ENCODE measurements at regions not wholly inside any gene's neighbourhood (a gene's known extent, or its start where the extent isn't known, plus 50 kb on each side); places are given as distances from the start of the nearest gene placed in this dataset.

DNA sequence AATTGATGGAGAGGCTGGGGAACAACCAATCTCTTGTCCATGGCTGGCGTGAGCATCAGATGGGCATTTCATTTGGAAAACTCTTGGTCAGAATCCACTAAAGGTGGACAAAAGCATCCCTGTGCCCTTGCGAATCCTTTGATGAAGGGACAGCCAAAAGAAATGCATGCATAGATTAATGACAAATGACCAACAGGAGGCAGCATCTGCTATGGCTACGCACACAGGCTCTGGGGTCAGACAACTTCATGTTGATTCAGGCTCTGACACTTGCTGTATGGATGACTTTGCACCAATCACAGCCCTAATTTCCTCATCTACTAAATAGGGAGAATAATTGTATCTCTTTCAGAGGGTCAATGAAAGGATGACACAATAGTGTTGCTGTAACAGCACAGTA, 117.5 kb downstream of the ASCL4 start:
- no peaks in the 10 kb centered on the region for H3K9me3 ChIP-seq (ENCODE audit: insufficient read depth, low read length)
- H3K27me3 ChIP-seq (ENCODE audit: insufficient read depth, insufficient read length), result no peaks in the 10 kb centered on the region
- no peaks in the 10 kb centered on the region for H3K36me3 ChIP-seq (ENCODE audit: insufficient read depth, insufficient read length, low read length)
- H3K4me3 ChIP-seq (ENCODE audit: insufficient read length, low read depth), result no peak overlapping the region
- H3K9ac ChIP-seq (ENCODE audit: insufficient read length, low read depth), result no peak overlapping the region
- no peak for TF ChIP-seq SUZ12 (IDR thresholded peaks at IDR 0.05; ENCODE audit: extremely low read depth, insufficient read depth, insufficient read length)
- TF ChIP-seq ZNF274 (IDR thresholded peaks at IDR 0.05; ENCODE audit: low read depth, low read length), result no peak
- no peak for TF ChIP-seq YY1 (IDR thresholded peaks at IDR 0.05; ENCODE audit: insufficient read depth, insufficient read length)
- DNase-seq (ENCODE audit: low read depth, low spot score), result no peak
- no peaks in the 10 kb centered on the region for H3K4me1 ChIP-seq (ENCODE audit: insufficient read depth, insufficient read length)

DNA sequence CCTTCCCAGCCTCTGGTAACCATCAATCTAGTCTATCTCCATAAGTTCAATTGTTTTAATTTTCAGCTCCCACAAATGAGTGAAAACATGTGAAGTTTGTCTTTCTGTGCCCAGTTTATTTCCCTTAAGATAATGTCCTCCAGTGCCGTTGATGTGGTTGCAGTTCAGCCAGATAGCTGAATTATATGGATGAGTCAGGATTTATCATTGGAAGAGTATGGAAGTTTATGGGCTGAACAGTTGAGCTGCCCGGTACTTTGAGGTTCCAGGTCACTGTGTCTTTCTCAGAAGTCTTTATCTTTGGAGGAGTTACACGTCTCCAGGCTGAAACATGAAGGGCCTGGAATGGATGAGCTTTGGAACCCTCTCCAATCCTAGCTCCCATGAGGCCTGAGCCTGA, 120.1 kb downstream of the ASCL4 start:
- H3K9me3 ChIP-seq (ENCODE audit: insufficient read depth, low read length), result no peaks in the 10 kb centered on the region

DNA sequence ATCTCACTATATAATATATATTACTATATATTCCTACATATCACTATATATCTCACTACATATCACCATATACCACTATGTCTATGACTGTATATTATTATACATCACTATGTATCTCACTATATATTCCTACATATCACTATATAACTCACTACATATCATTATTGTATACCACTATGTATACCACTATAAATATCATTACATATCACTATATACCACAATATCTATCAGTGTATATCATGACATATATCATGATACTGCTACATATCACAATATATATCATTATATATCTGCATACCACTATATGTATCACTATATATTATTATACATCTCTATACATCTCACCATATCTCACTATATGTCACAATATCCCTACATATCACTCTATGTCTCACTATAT, 121.5 kb downstream of the ASCL4 start:
- no peaks in the 10 kb centered on the region for H3K36me3 ChIP-seq (ENCODE audit: insufficient read depth, insufficient read length, low read length)
- no peaks in the 10 kb centered on the region for H3K9me3 ChIP-seq (ENCODE audit: insufficient read depth, low read length)
- no peak overlapping the region for H3K9ac ChIP-seq (ENCODE audit: insufficient read length, low read depth)
- H3K4me1 ChIP-seq (ENCODE audit: insufficient read depth, insufficient read length), result no peaks in the 10 kb centered on the region
- DNase-seq (ENCODE audit: low read depth, low spot score), result no peak
- H3K4me3 ChIP-seq (ENCODE audit: insufficient read length, low read depth), result no peak overlapping the region
- TF ChIP-seq SUZ12 (IDR thresholded peaks at IDR 0.05; ENCODE audit: extremely low read depth, insufficient read depth, insufficient read length) (no peak), ZNF274 (IDR thresholded peaks at IDR 0.05; ENCODE audit: low read depth, low read length) (no peak), YY1 (IDR thresholded peaks at IDR 0.05; ENCODE audit: insufficient read depth, insufficient read length) (no peak)
- no peaks in the 10 kb centered on the region for H3K27me3 ChIP-seq (ENCODE audit: insufficient read depth, insufficient read length)

More for the DNA sequence above, 120.1 kb downstream of the ASCL4 start:
- no peak overlapping the region for H3K4me3 ChIP-seq (ENCODE audit: insufficient read length, low read depth)
- no peaks in the 10 kb centered on the region for H3K27me3 ChIP-seq (ENCODE audit: insufficient read depth, insufficient read length)
- H3K9ac ChIP-seq (ENCODE audit: insufficient read length, low read depth), result no peak overlapping the region
- TF ChIP-seq ZNF274 (IDR thresholded peaks at IDR 0.05; ENCODE audit: low read depth, low read length) (no peak), YY1 (IDR thresholded peaks at IDR 0.05; ENCODE audit: insufficient read depth, insufficient read length) (no peak), SUZ12 (IDR thresholded peaks at IDR 0.05; ENCODE audit: extremely low read depth, insufficient read depth, insufficient read length) (no peak)
- H3K4me1 ChIP-seq (ENCODE audit: insufficient read depth, insufficient read length), result no peaks in the 10 kb centered on the region
- DNase-seq (ENCODE audit: low read depth, low spot score), result no peak
- H3K36me3 ChIP-seq (ENCODE audit: insufficient read depth, insufficient read length, low read length), result no peaks in the 10 kb centered on the region

DNA sequence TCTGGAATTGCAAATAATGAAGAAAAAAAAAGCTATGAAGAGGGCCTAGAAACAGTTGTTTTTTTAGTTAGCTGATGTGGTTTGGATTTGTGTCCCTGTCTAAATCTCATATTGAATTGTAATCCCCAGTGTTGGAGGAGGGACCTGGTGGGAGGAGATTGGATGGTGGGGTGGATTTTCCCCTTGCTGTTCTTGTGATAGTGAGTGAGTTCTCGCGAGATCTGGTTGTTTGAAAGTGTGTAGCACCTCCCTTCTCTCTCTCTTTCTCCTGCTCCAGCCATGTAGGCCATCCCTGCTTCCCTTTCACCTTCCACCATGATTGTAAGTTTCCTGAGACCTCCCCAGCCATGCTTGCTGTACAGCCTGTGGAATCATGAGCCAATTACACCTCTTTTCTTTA, 126.1 kb downstream of the ASCL4 start:
- H3K9ac ChIP-seq (ENCODE audit: insufficient read length, low read depth), result no peak overlapping the region
- no peaks in the 10 kb centered on the region for H3K36me3 ChIP-seq (ENCODE audit: insufficient read depth, insufficient read length, low read length)
- peaks cover 8% of the 10 kb centered on the region for H3K27me3 ChIP-seq (ENCODE audit: insufficient read depth, insufficient read length)
- no peaks in the 10 kb centered on the region for H3K4me1 ChIP-seq (ENCODE audit: insufficient read depth, insufficient read length)
- no peak for TF ChIP-seq ZNF274 (IDR thresholded peaks at IDR 0.05; ENCODE audit: low read depth, low read length)
- TF ChIP-seq YY1 (IDR thresholded peaks at IDR 0.05; ENCODE audit: insufficient read depth, insufficient read length), result no peak
- TF ChIP-seq SUZ12 (IDR thresholded peaks at IDR 0.05; ENCODE audit: extremely low read depth, insufficient read depth, insufficient read length), result no peak
- no peak overlapping the region for H3K4me3 ChIP-seq (ENCODE audit: insufficient read length, low read depth)
- H3K9me3 ChIP-seq (ENCODE audit: insufficient read depth, low read length), result no peaks in the 10 kb centered on the region
- no peak for DNase-seq (ENCODE audit: low read depth, low spot score)

DNA sequence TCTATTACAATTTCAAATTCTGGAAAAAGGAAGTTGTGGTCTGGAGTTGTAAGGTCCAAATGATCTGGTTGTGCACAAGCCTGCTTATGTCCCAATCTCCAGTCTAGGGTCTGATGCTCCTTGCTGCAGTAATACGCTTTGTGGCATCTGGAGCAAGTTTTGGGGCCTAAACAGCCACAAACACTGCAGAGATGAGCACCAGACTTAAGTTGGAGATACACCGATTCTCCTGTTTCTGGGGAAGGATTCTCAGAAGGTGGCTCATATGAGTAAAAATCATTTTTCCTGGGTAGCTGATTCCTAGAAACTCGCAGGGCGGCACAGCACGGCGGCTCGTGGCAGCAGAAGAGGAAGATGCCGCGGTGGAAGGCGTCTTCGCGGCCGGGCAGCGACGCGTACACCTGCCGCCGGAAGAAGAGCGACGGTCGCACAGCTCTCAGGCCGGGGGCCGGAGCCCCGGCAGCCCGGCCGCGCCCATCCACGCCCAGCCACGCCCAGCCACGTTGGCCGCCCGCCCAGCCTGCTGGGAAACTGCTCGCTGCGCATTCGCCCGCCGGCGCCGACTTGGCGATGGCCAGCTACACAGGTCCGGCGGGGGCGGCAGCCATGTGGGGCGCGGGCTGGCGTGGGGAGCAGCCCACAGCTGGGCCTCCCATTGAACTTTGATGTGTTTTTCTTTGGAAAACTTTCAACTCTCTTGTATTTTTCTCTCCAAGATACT, 129.0 kb downstream of the ASCL4 start:
- Histone ChIP-seq H3K4me3 (ENCODE audit: insufficient read length, low read depth) (peak overlapping the region; percentile 48), H3K36me3 (ENCODE audit: insufficient read depth, insufficient read length, low read length) (no peaks in the 10 kb centered on the region), H3K4me1 (ENCODE audit: insufficient read depth, insufficient read length) (no peaks in the 10 kb centered on the region), H3K9me3 (ENCODE audit: insufficient read depth, low read length) (no peaks in the 10 kb centered on the region), H3K27me3 (ENCODE audit: insufficient read depth, insufficient read length) (peaks cover 12% of the 10 kb centered on the region), H3K9ac (ENCODE audit: insufficient read length, low read depth) (peak overlapping the region; percentile 65)
- peak; percentile 77 for DNase-seq (ENCODE audit: low read depth, low spot score)
- TF ChIP-seq ZNF274 (IDR thresholded peaks at IDR 0.05; ENCODE audit: low read depth, low read length) (no peak), SUZ12 (IDR thresholded peaks at IDR 0.05; ENCODE audit: extremely low read depth, insufficient read depth, insufficient read length) (no peak), YY1 (IDR thresholded peaks at IDR 0.05; ENCODE audit: insufficient read depth, insufficient read length) (no peak)

DNA sequence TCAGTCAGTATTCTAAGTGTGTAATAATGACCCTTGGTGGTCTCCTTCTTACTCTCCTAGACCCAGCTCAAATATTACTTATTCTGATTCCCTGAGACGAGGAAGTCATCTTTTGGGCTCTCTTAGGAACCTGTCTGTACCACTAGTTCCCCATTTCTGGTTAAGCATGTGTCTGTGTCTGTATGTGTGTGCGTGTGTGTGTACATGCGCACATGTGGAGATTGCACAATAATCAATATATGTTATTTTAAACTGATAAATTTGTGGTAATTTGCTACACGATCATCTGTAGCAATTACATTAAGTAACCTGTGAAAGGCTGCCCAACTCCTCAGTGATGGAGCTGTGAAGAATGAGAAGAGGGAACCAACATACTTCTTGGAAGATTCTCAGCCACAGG, 132.2 kb downstream of the ASCL4 start:
- Histone ChIP-seq H3K27me3 (ENCODE audit: insufficient read depth, insufficient read length) (peaks cover 12% of the 10 kb centered on the region), H3K4me3 (ENCODE audit: insufficient read length, low read depth) (no peak overlapping the region), H3K4me1 (ENCODE audit: insufficient read depth, insufficient read length) (no peaks in the 10 kb centered on the region), H3K9ac (ENCODE audit: insufficient read length, low read depth) (no peak overlapping the region), H3K9me3 (ENCODE audit: insufficient read depth, low read length) (no peaks in the 10 kb centered on the region), H3K36me3 (ENCODE audit: insufficient read depth, insufficient read length, low read length) (no peaks in the 10 kb centered on the region)
- TF ChIP-seq SUZ12 (IDR thresholded peaks at IDR 0.05; ENCODE audit: extremely low read depth, insufficient read depth, insufficient read length) (no peak), ZNF274 (IDR thresholded peaks at IDR 0.05; ENCODE audit: low read depth, low read length) (no peak), YY1 (IDR thresholded peaks at IDR 0.05; ENCODE audit: insufficient read depth, insufficient read length) (no peak)
- DNase-seq (ENCODE audit: low read depth, low spot score), result no peak

DNA sequence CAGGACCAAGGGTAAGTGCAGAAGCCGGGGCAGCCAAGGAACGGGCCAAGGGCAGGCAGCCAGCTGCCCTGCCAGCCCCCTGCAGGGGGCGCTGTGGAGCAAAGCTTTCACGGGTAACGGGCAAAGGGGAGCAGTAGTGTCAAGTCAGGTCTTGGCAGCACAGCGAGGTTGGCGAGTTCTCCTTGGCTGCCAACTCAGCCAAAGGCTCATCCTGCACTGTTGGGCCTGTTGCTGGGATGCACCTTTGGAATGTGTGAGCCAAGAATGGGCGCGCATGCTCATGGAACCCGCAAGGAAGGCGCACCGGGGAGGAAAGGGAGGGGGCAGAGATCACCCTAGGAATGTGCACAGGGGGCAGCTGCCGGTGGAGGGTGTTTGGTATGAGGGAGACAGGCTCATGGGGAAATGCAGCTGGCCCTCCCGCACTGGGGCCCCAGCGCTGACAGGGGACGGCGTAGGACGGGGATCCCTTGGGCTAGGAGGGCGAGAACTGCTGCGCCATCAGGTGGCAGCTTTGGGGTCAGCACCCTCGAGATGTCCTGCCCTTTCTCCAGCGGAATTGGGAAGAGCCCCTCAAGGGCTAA, 138.0 kb downstream of the ASCL4 start:
- no peaks in the 10 kb centered on the region for H3K36me3 ChIP-seq (ENCODE audit: insufficient read depth, insufficient read length, low read length)
- peak overlapping the region; percentile 80 for H3K9ac ChIP-seq (ENCODE audit: insufficient read length, low read depth)
- H3K4me1 ChIP-seq (ENCODE audit: insufficient read depth, insufficient read length), result no peaks in the 10 kb centered on the region
- no peaks in the 10 kb centered on the region for H3K9me3 ChIP-seq (ENCODE audit: insufficient read depth, low read length)
- peak; percentile 58 for DNase-seq (ENCODE audit: low read depth, low spot score)
- peak overlapping the region; percentile 67 for H3K4me3 ChIP-seq (ENCODE audit: insufficient read length, low read depth)
- H3K27me3 ChIP-seq (ENCODE audit: insufficient read depth, insufficient read length), result no peaks in the 10 kb centered on the region
- TF ChIP-seq ZNF274 (IDR thresholded peaks at IDR 0.05; ENCODE audit: low read depth, low read length) (no peak), SUZ12 (IDR thresholded peaks at IDR 0.05; ENCODE audit: extremely low read depth, insufficient read depth, insufficient read length) (no peak)

Measured in NT2/D1 (cell line).